AG10803 (cell line): ENCODE measurements at regions not wholly inside any gene's neighbourhood (a gene's known extent, or its start where the extent isn't known, plus 50 kb on each side); places are given as distances from the start of the nearest gene placed in this dataset.

Experiments used
- DNase-seq: peaks from one replicate; pipeline ENCODE4 v3.0.0; 2010; ENCODE audit warnings: low read depth
- H3K4me3 ChIP-seq: 2 replicates; pipeline ENCODE4 v1.5.1; 2011; ENCODE audit warnings: mild to moderate bottlenecking, low read length, control low read depth
- CTCF ChIP-seq: conservative IDR thresholded peaks from 2 replicates; pipeline ENCODE4 v1.5.1; 2011; ENCODE audit warnings: mild to moderate bottlenecking, low read length, control low read depth, inconsistent platforms

GRCh38 chr13:107734891-107735625, 480.3 kb downstream of the LIG4 start:
- TF ChIP-seq CTCF: no peak
- no peak for DNase-seq
- no peak overlapping the region for H3K4me3 ChIP-seq

- DNase-seq: no peak
- no peak overlapping the region for H3K4me3 ChIP-seq
- TF ChIP-seq CTCF: no peak
These were observed 482.1 kb downstream of the LIG4 start for GRCh38 chr13:107733276-107733675.

- no peak overlapping the region for H3K4me3 ChIP-seq
- DNase-seq: peak; percentile 25
These were observed 484.5 kb downstream of the LIG4 start for GRCh38 chr13:107730813-107731212.

GRCh38 chr13:107721125-107721869, 494.0 kb downstream of the LIG4 start:
- H3K4me3 ChIP-seq: no peak overlapping the region
- DNase-seq: no peak
- TF ChIP-seq CTCF: no peak

More at GRCh38 chr13:107730813-107731212, 484.5 kb downstream of the LIG4 start:
- TF ChIP-seq CTCF: no peak

- no peak for DNase-seq
- no peak overlapping the region for H3K4me3 ChIP-seq
- no peak for TF ChIP-seq CTCF
These were observed 498.6 kb downstream of the LIG4 start for GRCh38 chr13:107716741-107717140.

- H3K4me3 ChIP-seq: no peak overlapping the region
- TF ChIP-seq CTCF: no peak
- DNase-seq: no peak
These were observed 499.1 kb downstream of the LIG4 start for GRCh38 chr13:107716241-107716640.

GRCh38 chr13:107715496-107715895, 499.8 kb downstream of the LIG4 start:
- no peak for DNase-seq

More at GRCh38 chr13:107715496-107715895, 499.8 kb downstream of the LIG4 start:
- no peak overlapping the region for H3K4me3 ChIP-seq
- TF ChIP-seq CTCF: no peak
